ENCODE measurements at regions not wholly inside any gene's neighbourhood (a gene's known extent, or its start where the extent isn't known, plus 50 kb on each side); places are given as distances from the start of the nearest gene placed in this dataset.
"Not testable (repeated sequence)": the region's sequence is repeated elsewhere in the genome, so short reads cannot be mapped to it uniquely, and the experiment has no call there.

GRCh38 chrX:25131055-25131454, 115.3 kb upstream of the ARX start:
- DNase-seq, result no peak

GRCh38 chrX:25130619-25131018, 114.9 kb upstream of the ARX start:
- DNase-seq, result no peak

DNA sequence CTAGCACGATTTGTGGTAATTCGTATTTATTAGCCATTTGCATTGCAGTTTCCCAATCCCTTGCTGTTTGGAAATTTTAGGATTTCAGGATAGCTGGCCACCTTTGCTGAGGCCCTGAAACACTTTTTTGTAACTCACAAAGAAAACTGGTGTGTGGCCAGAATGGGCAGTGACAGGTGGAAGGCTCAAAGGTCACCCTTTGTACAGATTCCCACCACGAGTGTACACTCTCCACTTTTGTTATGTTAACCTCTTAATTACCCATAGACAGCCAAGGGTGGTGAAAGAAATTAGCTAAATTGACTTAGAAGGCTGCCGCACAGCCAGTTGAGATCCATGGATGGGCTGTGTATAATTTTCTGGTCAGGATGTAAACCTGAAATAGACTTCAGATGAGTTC, 109.7 kb upstream of the ARX start:
- DNase-seq, result no peak

GRCh38 chrX:25124391-25124790, 108.6 kb upstream of the ARX start:
- no peak for DNase-seq

DNA sequence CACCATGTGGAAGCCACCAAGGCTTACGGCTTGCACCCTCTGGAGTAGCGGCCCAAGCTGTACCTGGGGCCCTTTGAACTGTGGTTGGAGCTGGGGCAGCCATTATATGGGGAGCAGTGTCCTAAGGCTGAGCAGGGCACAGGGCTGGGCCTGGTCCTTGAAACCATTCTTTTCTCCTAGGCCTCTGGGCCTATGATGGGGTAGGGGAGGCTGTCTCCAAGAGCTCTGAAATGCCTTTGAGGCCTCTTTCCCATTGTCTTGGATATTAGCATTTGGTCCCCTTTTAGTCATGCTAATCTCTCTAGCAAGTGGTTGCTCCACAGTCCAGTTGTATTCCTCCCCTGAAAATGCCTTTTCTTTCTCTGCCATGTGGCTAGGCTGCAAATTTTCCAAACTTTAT, 96.4 kb upstream of the ARX start:
- no peak for DNase-seq

DNA sequence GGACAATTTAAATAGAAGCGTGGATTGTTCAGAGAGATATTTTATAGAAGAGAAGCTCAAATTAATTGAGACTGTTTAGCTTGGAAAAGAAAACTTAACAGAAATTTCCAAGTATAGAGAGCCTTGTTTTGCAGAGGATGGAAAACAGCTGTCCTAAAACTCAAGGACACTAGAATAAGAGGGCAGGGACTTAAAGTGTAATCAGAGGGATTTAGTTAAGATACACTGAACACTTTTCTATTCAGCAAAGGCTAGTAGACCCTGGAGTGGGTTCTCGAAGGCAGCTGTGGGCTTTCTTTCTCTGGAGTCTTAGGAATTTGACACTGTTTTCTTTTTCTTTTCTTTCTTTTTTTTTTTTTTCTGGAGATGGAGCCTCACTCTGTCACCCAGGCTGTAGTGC, 92.7 kb upstream of the ARX start:
- no peak for DNase-seq

GRCh38 chrX:25105221-25105620, 89.5 kb upstream of the ARX start:
- DNase-seq, result no peak

DNA sequence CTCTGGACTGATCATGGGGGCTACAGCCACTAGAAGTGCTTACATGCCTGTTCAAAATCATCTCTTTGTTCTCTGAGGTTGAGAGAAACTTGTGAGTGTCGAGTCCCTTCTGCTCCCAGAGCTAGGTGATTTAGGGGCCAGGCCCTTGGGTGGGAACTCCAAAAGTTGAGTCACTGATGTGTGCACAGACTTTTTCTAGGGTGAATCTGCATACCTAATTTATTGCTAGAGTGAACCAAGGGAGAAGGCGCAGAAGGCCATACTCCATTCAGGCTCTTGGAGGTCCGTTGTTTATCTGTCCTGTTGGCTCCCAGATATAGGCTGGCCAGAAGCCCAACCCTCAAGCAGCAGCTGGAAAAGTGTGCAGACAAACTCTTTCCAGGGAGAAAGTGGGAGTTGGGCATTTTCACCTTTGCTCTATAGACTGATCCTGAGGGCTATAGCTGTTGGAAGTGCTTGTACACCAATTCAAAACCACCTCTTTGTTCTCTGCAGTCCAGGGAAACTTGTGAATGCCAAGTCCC, 80.8 kb upstream of the ARX start:
- no peak for DNase-seq

- DNase-seq, result not testable (repeated sequence)
Observed at GRCh38 chrX:25091152-25091551, 75.4 kb upstream of the ARX start.

GRCh38 chrX:25084446-25084845, 68.7 kb upstream of the ARX start:
- DNase-seq, result no peak

DNA sequence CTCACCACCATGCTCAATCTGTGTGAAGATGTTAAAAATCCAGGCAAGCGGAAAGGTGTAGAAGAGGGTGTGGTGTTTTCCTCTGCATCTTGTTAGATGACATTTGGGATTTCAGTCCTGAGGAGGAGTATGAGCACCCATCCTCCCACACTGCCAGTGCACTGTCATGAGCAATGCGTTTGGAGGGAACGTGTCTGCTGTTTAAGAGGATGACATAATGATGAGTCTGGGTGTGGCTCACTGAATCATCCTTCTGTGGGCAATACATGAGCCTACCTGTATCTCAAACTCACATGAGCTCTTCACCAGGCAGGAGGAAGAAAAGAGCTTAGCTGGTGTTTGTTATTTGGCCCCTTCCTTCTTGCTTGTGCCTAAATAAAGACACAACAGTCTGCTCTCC, 67.9 kb upstream of the ARX start:
- no peak for DNase-seq

GRCh38 chrX:25079020-25079419, 63.3 kb upstream of the ARX start:
- no peak for DNase-seq

GRCh38 chrX:25076941-25077500, 61.3 kb upstream of the ARX start:
- no peak for DNase-seq

GRCh38 chrX:25072247-25072646, 56.5 kb upstream of the ARX start:
- no peak for DNase-seq

DNA sequence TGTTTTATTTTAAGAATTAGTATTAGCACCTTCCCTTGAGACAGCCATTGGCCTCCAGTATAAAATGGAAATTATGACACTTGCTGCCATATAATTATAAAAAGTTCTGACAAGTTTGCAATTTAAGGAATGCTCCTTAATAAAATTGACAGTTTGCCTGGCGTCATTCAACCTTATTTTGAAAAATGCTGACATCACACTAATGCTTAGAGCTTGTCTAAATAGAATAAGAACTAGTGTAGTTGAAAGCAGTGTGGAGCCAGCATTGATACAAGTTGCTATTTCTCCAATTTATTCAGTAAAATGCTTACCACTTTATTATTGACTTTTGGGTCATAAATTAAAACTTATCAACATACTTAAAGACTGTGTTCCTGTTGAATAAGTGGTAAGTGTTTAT, 54.3 kb upstream of the ARX start:
- no peak for DNase-seq

DNA sequence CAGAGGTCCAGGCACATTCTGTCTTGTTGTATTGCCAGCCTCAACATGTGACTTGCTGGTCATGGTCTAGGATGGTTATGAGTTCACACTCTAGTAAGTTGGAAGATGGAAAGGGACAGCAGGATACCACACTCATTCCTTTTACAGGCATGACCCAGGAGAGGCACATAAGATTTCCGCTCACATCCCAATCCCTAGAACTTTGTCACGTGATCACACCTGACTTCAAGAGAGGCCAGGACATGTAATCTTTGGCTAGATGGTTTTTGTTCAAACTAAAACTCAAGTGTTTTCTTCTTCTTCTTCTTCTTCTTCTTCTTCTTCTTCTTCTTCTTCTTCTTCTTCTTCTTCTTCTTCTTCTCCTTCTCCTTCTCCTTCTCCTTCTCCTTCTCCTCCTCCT, 53.4 kb upstream of the ARX start:
- DNase-seq, result no peak

DNA sequence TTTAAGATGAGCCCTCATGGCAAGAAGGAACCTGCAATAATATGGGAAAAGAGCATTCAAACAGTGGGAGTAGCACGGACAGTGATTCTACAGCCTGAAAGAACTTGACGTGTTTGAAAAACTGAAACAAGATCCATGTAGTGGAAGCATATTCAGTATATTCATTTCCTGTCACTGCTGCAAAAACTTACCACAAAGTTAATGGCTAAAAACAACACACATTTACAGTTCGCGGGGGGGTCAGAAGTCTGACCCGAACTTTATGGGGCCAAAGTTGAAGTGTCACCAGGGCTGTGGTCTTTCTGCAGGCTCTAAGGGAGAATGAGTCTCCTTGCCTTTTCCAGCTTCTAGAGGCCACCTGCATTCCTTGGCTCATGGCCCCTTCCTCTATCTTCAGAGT, 52.6 kb upstream of the ARX start:
- DNase-seq, result peak; percentile 0

DNA sequence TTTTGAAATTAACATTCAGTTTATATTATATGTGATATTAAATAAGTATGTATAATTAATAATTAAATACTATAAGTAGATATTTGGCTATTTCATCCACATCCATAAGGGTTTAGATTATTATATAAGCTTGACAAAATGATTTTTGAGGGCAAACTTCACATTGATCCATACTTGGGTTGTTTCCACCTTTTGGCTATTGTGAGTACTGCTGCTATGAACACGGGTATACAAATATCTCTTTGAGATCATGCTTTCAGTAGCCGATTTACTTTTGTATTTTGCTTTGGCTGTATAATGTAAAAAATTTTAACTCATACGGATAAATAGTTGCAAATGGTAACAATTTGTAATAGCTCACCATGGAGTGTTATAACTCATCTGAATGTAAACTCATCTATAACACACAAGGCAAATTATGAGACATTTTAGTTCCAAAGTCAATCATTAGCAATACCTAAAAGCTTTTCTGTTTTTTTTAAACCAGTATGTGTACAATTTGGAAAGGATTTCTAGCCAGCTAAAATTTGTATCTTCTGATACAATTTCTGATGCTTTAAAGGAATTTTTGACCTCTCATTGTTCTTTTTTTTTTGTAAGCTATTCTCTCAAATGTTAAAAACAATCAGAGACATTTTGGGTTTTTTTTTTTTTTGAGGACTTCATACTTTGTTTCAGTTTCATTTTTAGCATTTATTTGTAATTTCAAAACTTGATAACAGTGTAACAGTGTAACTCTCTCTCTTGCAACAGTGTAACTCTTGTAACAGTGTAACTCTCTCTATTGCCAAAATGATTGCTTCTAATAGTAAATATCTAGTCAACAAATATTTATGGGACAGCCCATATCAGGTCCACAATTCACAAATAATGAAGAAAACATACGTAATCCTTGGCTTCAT, 51.8 kb upstream of the ARX start:
- DNase-seq, result peak; percentile 9

DNA sequence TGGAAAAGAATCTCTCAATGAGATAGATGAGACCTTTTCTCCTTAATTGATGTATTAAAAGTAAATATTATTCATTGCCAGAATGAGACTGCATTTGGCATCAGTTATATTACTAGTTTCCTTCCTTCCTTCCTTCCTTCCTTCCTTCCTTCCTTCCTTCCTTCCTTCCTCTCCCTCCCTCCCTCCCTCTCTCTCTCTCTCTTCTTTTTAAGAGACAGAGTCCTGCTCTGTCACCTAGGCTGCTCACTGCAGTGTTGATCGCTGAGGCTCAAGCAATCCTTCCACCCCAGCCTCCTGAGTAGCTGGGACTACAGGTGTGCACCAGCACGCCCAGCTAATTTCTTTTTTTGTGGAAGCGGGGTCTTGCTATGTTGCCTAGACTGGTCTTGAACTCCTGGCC, 50.4 kb upstream of the ARX start:
- DNase-seq, result no peak
